ENCODE measurements at regions not wholly inside any gene's neighbourhood (a gene's known extent, or its start where the extent isn't known, plus 50 kb on each side); places are given as distances from the start of the nearest gene placed in this dataset.

GRCh38 chr5:85488295-85488694 is 1103.6 kb upstream of the EDIL3 start:
- no peak for TF ChIP-seq CTCF (conservative IDR thresholded peaks at IDR 0.05; ENCODE audit: low read length)
- H3K4me3 ChIP-seq (ENCODE audit: low read length) = no peak overlapping the region
- DNase-seq (ENCODE audit: low read depth) = no peak

- no peak for TF ChIP-seq CTCF (conservative IDR thresholded peaks at IDR 0.05; ENCODE audit: low read length)
- DNase-seq (ENCODE audit: low read depth) = no peak
- H3K4me3 ChIP-seq (ENCODE audit: low read length) = no peak overlapping the region
Measured at GRCh38 chr5:85500869-85501268, 1116.2 kb upstream of the EDIL3 start.

- TF ChIP-seq CTCF (conservative IDR thresholded peaks at IDR 0.05; ENCODE audit: low read length) = no peak
- no peak for DNase-seq (ENCODE audit: low read depth)
- H3K4me3 ChIP-seq (ENCODE audit: low read length) = no peak overlapping the region
Measured at GRCh38 chr5:85512896-85513295, 1104.8 kb upstream of the COX7C start.

GRCh38 chr5:85515588-85515987 is 1102.2 kb upstream of the COX7C start:
- no peak for TF ChIP-seq CTCF (conservative IDR thresholded peaks at IDR 0.05; ENCODE audit: low read length)
- no peak overlapping the region for H3K4me3 ChIP-seq (ENCODE audit: low read length)
- no peak for DNase-seq (ENCODE audit: low read depth)

- no peak for DNase-seq (ENCODE audit: low read depth)
- no peak overlapping the region for H3K4me3 ChIP-seq (ENCODE audit: low read length)
- TF ChIP-seq CTCF (conservative IDR thresholded peaks at IDR 0.05; ENCODE audit: low read length) = no peak
Measured at GRCh38 chr5:85517386-85517785, 1100.4 kb upstream of the COX7C start.

GRCh38 chr5:85533341-85534047 is 1084.2 kb upstream of the COX7C start:
- H3K4me3 ChIP-seq (ENCODE audit: low read length) = no peak overlapping the region
- TF ChIP-seq CTCF (conservative IDR thresholded peaks at IDR 0.05; ENCODE audit: low read length) = no peak
- no peak for DNase-seq (ENCODE audit: low read depth)

- DNase-seq (ENCODE audit: low read depth) = no peak
Measured at GRCh38 chr5:85538362-85538761, 1079.4 kb upstream of the COX7C start.

More at GRCh38 chr5:85538362-85538761, 1079.4 kb upstream of the COX7C start:
- TF ChIP-seq CTCF (conservative IDR thresholded peaks at IDR 0.05; ENCODE audit: low read length) = no peak
- H3K4me3 ChIP-seq (ENCODE audit: low read length) = no peak overlapping the region

Measured in AG10803 (cell line).